NCI-H226 (cell line): ENCODE measurements at regions not wholly inside any gene's neighbourhood (a gene's known extent, or its start where the extent isn't known, plus 50 kb on each side); places are given as distances from the start of the nearest gene placed in this dataset.

Source experiments
- DNase-seq: peaks from one replicate; pipeline ENCODE4 v3.0.0-alpha.2; 2015

GRCh38 chr14:98890556-98891340 is 381.2 kb downstream of the BCL11B start:
- no peak for DNase-seq

DNA sequence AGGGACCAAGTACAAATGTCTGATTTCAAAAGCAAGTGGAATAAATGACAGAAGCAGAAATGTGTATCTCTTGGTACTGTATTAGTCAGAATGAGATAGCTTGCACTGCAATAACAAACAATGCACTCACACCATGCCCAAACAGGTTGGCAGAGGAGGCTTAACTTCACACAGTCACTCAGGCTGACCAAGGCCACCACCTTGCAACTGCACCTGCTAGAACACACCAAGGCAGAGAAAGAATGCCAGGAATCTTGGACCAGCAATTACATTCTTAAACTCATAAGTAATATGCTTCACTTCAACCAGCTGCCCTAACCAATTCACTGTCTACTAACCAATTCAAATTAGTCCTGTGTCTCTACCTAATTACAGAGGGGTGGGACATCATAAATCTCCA is 378.3 kb downstream of the BCL11B start:
- no peak for DNase-seq

GRCh38 chr14:98894600-98894999 is 377.4 kb downstream of the BCL11B start:
- no peak for DNase-seq

DNA sequence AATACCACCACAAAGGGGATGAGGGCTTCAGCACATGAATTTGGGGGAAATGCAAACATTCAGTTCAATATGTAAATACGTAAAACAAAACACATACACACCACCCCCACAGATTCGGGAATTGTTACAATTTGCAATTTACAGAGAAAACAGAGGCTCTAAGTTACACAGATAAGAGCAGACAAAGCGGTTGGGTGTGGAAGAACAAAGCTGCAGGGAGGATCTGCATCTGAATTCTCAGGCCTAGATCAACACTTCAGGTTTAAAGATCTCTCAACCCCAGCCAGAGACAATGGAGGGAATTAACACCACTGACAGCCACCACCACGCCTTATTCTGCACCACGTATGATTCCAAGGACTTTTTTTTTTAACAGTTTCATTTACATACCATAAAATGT is 375.5 kb downstream of the BCL11B start:
- no peak for DNase-seq

- no peak for DNase-seq
Observed at GRCh38 chr14:98897605-98898309, 374.2 kb downstream of the BCL11B start.

GRCh38 chr14:98899441-98899840 is 372.6 kb downstream of the BCL11B start:
- no peak for DNase-seq

GRCh38 chr14:98900236-98900635 is 371.8 kb downstream of the BCL11B start:
- no peak for DNase-seq

DNA sequence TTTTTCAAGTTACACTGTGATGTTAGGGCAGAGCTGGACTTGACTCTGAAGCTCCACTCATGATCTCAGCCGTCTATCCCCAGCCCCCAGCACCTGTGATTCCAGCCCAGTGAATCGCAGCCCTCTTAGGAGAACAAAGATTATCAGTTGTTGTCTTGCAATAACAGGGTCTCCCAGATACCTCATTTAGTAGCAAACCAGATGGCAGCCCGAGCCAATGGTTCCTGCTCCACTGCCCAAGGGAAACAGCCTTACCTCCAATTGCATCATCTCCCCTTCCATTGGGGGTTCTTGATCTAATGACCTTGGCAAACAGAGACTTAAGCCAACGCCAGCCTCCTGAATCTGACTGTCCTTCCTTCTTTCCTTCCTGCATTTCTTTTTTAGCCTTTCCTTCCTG is 371.2 kb downstream of the BCL11B start:
- DNase-seq = no peak

- no peak for DNase-seq
Observed at GRCh38 chr14:98901511-98902205, 370.3 kb downstream of the BCL11B start.

DNA sequence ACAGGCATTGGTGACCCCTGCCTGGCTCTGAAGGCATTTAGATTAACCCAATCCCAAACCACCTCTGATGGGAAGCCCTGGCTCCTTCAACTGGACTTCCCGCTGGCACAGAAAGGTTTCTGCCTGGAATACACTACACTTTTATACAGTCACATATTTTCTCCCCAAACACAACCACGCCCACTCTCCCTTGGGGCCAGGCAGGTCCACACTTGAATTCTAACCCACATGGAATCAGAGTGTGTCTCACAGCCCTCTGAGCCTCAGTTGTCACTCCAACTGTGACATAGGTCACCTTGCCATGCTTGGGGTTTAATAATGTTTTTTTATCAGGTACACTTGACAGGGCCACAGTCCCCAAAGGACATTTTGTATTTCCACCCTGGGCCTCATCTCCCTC is 368.6 kb downstream of the BCL11B start:
- DNase-seq = no peak

DNA sequence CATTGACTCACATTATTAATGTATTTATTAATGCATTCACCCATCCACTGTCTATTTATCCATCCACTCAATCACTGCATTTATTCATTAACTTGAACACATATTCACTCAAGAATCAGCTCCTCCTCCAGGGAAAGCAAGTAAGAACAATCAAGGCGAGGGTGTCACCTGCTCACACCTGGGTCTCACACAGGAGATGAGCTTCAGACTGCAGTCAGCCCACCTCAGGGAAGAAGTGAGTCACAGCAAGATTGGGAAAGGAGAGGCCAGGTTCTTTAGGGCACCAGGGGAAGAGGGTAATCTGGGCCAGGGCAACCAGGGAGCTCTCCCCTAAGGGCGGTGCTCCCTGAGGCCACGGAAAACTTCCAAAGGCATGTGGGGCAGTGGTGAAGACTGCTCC is 367.3 kb downstream of the BCL11B start:
- no peak for DNase-seq

- no peak for DNase-seq
Observed at GRCh38 chr14:98906123-98906995, 365.6 kb downstream of the BCL11B start.

- DNase-seq = no peak
Observed at GRCh38 chr14:98907271-98907670, 364.7 kb downstream of the BCL11B start.

- DNase-seq = no peak
Observed at GRCh38 chr14:98908050-98908449, 363.9 kb downstream of the BCL11B start.

GRCh38 chr14:98909251-98909944 is 362.6 kb downstream of the BCL11B start:
- DNase-seq = no peak

DNA sequence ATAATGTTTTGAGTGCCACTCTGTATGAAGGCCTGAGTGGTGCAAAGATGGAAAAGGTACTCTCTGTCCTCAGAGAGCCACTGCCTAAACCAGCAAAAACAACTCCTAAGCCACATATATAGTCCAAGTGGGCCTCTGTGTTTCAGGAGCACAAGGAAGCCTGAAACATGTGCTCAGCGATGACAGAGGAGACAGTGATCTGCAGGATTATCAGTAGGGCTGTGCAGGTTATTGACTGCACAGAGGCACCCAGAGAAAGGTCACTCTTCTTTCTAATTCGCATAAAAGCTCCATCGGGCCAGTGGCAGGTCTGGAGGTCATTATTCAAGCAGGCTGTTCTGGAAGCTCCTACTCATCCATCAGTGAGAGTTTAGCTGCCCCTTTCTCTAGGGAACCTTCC is 361.9 kb downstream of the BCL11B start:
- DNase-seq = no peak

- DNase-seq = no peak
Observed at GRCh38 chr14:98912655-98913054, 359.3 kb downstream of the BCL11B start.

GRCh38 chr14:98913967-98914650 is 357.9 kb downstream of the BCL11B start:
- DNase-seq = no peak

DNA sequence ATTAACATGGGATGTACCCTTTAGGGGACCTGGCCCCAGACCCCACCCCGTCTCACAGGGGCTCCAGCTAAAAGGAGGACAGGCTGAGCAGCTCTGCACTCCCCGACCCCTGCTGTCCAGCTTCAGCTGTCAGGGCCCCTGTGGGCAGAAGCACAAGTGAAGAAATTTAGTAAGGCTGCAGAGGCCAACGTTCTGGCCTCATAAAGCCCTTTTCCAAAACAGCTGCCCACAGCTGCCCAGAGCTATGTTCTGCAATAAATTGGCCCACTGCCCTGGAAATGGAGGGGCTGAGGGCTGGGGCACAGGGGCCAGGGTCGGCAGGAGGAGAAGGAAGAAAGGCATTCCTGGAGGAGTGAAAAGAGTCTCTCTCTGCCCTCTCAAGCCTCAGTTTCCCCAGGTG is 357.1 kb downstream of the BCL11B start:
- no peak for DNase-seq

- no peak for DNase-seq
Observed at GRCh38 chr14:98915625-98916024, 356.4 kb downstream of the BCL11B start.

DNA sequence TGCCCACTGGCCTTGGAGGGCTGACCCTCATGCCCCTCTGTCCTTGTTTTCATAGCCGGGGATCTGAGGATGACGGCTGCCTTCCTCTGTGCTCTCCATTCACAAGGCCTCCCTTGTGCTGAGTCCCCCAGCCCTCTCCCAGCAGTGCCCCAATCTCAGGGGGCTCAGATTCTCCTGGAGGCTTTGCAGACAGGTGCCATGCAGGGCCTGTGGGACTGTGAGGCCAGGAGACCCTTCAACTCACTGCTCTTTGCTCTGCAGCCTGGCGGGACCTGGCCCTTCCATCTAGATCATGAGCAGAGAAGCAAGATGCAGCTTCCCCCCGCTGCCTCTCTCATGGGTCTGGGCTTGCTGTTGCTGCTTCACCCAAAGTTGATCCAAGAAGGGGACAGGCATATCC is 356.0 kb downstream of the BCL11B start:
- DNase-seq = no peak

GRCh38 chr14:98916476-98916875 is 355.5 kb downstream of the BCL11B start:
- DNase-seq = no peak
